Right atrium auricular region (tissue), 2 donors: ENCODE measurements at regions not wholly inside any gene's neighbourhood (a gene's known extent, or its start where the extent isn't known, plus 50 kb on each side); places are given as distances from the start of the nearest gene placed in this dataset.

ENCODE experiments used
- DNase-seq: peaks from one replicate; pipeline ENCODE4 v3.0.0-alpha.2; 2019; ENCODE audit warnings: low spot score
- H3K27ac ChIP-seq, 2 donors: fragments of 200-600 bp; sonication (generic); 1 replicate in 1 of 2; 2 replicates in 1 of 2; pipeline ENCODE4 v1.5.1; 2016 to 2019
- H3K27me3 ChIP-seq, 2 donors: fragments of 200-600 bp; sonication (generic); one replicate each; pipeline versions ENCODE4 v1.5.1 to v1.6.0; 2017 to 2019
- H3K36me3 ChIP-seq: fragments of 200-600 bp; sonication (generic); one replicate; pipeline ENCODE4 v1.5.1; 2016
- H3K4me1 ChIP-seq, 2 donors: fragments of 200-600 bp; sonication (generic); one replicate each; pipeline versions ENCODE4 v1.5.1 to v1.6.0; 2017 to 2019
- H3K4me3 ChIP-seq, 2 donors: fragments of 200-600 bp; sonication (generic); 1 replicate in 1 of 2; 2 replicates in 1 of 2; pipeline ENCODE4 v1.5.1; 2017 to 2019; ENCODE audit warnings: mild to moderate bottlenecking in 1 of 2, moderate library complexity in 1 of 2
- H3K9me3 ChIP-seq, 2 donors: fragments of 200-600 bp; sonication (generic); one replicate each; pipeline ENCODE4 v1.5.1; 2019
- TF ChIP-seq, protein P1 (sequence below), 2 donors: fragments of 200-600 bp; sonication (generic); IDR thresholded peaks; one replicate each; pipeline ENCODE4 v1.5.1; 2019; ENCODE audit warnings: antibody characterized with exemption in 2 of 2

DNA sequence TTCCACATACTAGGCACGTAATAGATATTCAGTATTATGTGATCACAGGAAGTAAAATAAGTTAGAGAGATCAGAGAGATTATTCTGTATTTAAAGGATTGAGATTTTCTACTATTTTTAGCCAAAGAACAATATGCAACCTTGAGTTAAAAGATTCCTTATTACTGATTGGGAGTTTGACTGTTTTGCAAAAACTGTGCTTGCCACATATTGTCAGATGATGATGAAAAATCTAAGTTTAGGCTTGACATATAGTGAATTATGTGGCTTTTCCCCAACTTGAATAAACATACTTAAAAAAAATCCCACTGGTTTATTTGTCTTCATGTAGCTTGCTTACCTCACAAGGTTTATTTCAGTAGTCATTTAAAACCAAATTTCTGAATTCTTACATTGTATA is 194.4 kb downstream of the KCNRG start:
- Histone ChIP-seq H3K9me3 (peaks cover 0 to 5% of the 10 kb centered on the region in 2 donors), H3K27me3 (no peaks in the 10 kb centered on the region), H3K4me3 (no peak overlapping the region), H3K36me3 (no peaks in the 10 kb centered on the region), H3K27ac (no peak overlapping the region), H3K4me1 (peaks cover 0 to 11% of the 10 kb centered on the region in 2 donors)
- no peak for DNase-seq
- TF ChIP-seq, protein P1, sequence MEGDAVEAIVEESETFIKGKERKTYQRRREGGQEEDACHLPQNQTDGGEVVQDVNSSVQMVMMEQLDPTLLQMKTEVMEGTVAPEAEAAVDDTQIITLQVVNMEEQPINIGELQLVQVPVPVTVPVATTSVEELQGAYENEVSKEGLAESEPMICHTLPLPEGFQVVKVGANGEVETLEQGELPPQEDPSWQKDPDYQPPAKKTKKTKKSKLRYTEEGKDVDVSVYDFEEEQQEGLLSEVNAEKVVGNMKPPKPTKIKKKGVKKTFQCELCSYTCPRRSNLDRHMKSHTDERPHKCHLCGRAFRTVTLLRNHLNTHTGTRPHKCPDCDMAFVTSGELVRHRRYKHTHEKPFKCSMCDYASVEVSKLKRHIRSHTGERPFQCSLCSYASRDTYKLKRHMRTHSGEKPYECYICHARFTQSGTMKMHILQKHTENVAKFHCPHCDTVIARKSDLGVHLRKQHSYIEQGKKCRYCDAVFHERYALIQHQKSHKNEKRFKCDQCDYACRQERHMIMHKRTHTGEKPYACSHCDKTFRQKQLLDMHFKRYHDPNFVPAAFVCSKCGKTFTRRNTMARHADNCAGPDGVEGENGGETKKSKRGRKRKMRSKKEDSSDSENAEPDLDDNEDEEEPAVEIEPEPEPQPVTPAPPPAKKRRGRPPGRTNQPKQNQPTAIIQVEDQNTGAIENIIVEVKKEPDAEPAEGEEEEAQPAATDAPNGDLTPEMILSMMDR (IDR thresholded peaks at IDR 0.05) = no peak

DNA sequence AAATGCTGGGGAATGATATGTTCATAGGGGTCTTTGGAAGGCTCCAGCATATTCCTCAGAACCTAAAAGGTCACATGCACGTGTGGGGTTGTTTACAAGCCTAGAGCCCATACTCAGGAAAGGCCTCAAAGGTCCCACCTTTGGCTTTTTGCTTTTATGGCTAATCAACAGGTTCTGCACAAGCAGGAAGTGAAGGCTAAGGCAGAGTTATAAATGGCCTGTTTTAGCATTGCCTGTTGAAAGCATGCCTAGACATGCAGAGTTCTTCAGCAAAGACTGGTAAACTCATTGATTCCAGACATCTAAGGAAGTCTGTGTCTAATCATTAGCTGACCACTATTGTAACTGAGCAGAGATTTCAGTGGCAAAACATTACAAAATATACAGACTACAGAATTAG is 198.3 kb downstream of the KCNRG start:
- no peaks in the 10 kb centered on the region for H3K36me3 ChIP-seq
- no peak overlapping the region for H3K4me3 ChIP-seq
- TF ChIP-seq, protein P1 (IDR thresholded peaks at IDR 0.05) = no peak
- peaks cover 0 to 15% of the 10 kb centered on the region in 2 donors for H3K9me3 ChIP-seq
- H3K4me1 ChIP-seq = peaks cover 0 to 6% of the 10 kb centered on the region in 2 donors
- no peak overlapping the region for H3K27ac ChIP-seq
- H3K27me3 ChIP-seq = no peaks in the 10 kb centered on the region
- no peak for DNase-seq

DNA sequence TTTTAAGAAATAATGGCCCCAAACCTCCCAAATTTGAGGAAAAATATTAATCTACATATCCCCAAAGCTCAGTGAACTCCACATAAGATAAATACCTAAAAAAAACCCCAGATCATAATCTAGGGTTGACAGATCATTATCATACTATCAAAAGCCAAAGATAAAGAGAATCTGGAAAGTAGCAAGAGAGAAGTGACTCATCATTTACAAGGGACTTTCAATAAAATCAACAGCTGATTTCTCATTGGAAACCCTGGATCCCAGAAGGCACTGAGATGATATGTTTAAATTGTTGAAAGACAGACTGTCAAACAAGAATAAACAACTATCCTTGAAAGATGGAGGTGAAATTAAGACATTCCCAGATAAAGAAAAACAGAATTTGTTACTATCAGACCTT is 199.3 kb downstream of the KCNRG start:
- TF ChIP-seq, protein P1 (IDR thresholded peaks at IDR 0.05) = no peak
- no peaks in the 10 kb centered on the region for H3K27me3 ChIP-seq
- peaks cover 0 to 15% of the 10 kb centered on the region in 2 donors for H3K9me3 ChIP-seq
- no peak for DNase-seq
- H3K4me3 ChIP-seq = no peak overlapping the region
- H3K36me3 ChIP-seq = no peaks in the 10 kb centered on the region
- H3K4me1 ChIP-seq = no peaks in the 10 kb centered on the region
- H3K27ac ChIP-seq = no peak overlapping the region

DNA sequence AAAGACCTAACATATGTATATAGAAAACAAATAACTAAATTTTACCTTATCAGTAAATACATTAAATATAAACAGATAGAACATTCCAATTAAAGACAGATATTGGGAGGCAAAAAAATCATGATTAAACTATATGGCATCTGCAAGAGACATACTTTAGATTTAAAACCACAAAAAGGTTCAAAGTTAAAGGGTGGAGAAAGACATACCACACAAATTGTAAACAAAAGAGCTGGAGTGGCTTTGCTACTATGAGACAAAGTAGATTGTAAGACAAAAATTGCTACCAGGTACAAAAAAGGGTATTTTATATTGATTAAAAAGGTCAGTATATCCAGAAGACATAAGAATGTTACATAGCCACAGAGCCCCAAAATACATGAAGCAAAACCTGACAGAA is 200.2 kb downstream of the KCNRG start:
- H3K27me3 ChIP-seq = no peaks in the 10 kb centered on the region
- peaks cover 0 to 15% of the 10 kb centered on the region in 2 donors for H3K9me3 ChIP-seq
- no peak for DNase-seq
- no peak overlapping the region for H3K27ac ChIP-seq
- TF ChIP-seq, protein P1 (IDR thresholded peaks at IDR 0.05) = no peak
- no peaks in the 10 kb centered on the region for H3K36me3 ChIP-seq
- no peak overlapping the region for H3K4me3 ChIP-seq
- H3K4me1 ChIP-seq = no peaks in the 10 kb centered on the region

DNA sequence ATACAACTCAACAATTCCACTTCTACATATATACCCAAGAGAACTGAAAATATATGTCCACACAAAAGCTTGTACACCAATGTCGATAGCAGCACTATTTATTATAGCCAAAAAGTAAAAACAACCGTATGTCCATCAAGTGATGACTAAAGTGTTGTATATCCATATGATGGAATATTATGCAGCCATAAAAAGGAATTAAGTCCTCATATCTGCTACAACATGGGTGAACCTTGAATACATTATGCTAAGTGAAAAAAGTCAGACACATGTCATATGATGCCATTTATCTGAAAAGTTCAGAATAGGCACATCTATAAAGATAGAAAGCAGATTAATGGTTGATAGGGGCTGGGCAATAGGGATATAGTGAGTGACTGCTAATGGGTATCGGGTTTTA is 204.5 kb downstream of the KCNRG start:
- TF ChIP-seq, protein P1 (IDR thresholded peaks at IDR 0.05) = no peak
- no peak for DNase-seq
- Histone ChIP-seq H3K9me3 (peaks cover 0 to 10% of the 10 kb centered on the region in 2 donors), H3K27ac (no peak overlapping the region), H3K4me1 (no peaks in the 10 kb centered on the region), H3K36me3 (no peaks in the 10 kb centered on the region), H3K27me3 (no peaks in the 10 kb centered on the region), H3K4me3 (no peak overlapping the region)

DNA sequence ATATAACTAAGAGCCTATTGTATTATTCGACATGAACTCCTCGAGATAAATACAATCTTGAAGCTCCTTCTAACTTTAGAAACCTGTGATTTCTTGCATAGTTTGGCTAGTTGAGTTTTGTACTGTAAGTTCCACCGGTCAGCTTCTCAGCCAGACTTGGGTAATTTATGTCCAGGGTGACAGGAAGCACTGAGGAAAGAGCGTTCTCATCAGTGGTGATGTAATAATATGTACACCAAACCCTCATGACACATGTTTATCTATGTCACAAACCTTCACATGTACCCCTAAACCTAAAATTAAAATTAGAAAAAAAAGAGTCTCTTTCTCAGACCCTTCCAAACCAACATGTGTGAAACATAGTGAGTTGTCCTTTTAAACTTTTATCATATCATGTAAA is 205.7 kb downstream of the KCNRG start:
- H3K36me3 ChIP-seq = no peaks in the 10 kb centered on the region
- peaks cover 0 to 10% of the 10 kb centered on the region in 2 donors for H3K9me3 ChIP-seq
- TF ChIP-seq, protein P1 (IDR thresholded peaks at IDR 0.05) = no peak
- no peaks in the 10 kb centered on the region for H3K4me1 ChIP-seq
- H3K27ac ChIP-seq = no peak overlapping the region
- no peaks in the 10 kb centered on the region for H3K27me3 ChIP-seq
- H3K4me3 ChIP-seq = no peak overlapping the region
- DNase-seq = no peak
